Fibroblast of lung (primary cell): ENCODE measurements at regions not wholly inside any gene's neighbourhood (a gene's known extent, or its start where the extent isn't known, plus 50 kb on each side); places are given as distances from the start of the nearest gene placed in this dataset.
A peak's percentile ranks its signal among the peaks of the same experiment; 100 is the strongest.

Experiments
- DNase-seq, 2 donors: peaks; one replicate each; pipeline versions ENCODE4 v3.0.0 to v3.0.0-alpha.2; 2010; ENCODE audit warnings: low read depth in 2 of 2
- H2AFZ ChIP-seq: 2 replicates; pipeline ENCODE4 v1.5.1; 2012; ENCODE audit warnings: low read length, control low read depth, inconsistent platforms
- H3K27ac ChIP-seq: 2 replicates; pipeline ENCODE4 v1.5.1; 2011; ENCODE audit warnings: low read length, control low read depth; ENCODE audit not compliant: insufficient read depth
- H3K27me3 ChIP-seq: 2 replicates; pipeline ENCODE4 v1.5.1; 2011; ENCODE audit warnings: mild to moderate bottlenecking, low read length; ENCODE audit not compliant: control insufficient read depth, insufficient read depth
- H3K36me3 ChIP-seq: 2 replicates; pipeline ENCODE4 v1.5.1; 2011; ENCODE audit warnings: low read length; ENCODE audit not compliant: control insufficient read depth, insufficient read depth
- H3K4me1 ChIP-seq: 2 replicates; pipeline ENCODE4 v1.5.1; 2011; ENCODE audit warnings: low read length; ENCODE audit not compliant: control insufficient read depth, insufficient read depth; ENCODE audit errors: extremely low read depth
- H3K4me2 ChIP-seq: 2 replicates; pipeline ENCODE4 v1.5.1; 2011; ENCODE audit warnings: low read length, control low read depth; ENCODE audit not compliant: insufficient read depth; ENCODE audit errors: extremely low read depth
- H3K4me3 ChIP-seq, 4 experiments: fragments of 200-600 bp in 1 of 4; sonication (generic) in 1 of 4; replicated peaks in 1 of 4; 2 replicates each; pipeline ENCODE4 v1.5.1; 2011 to 2016; ENCODE audit warnings: low read length in 4 of 4, low read depth in 3 of 4, mild to moderate bottlenecking in 3 of 4, control low read depth in 2 of 4, inconsistent platforms in 1 of 4, mixed read lengths in 1 of 4; ENCODE audit not compliant: insufficient read depth in 1 of 4; ENCODE audit errors: control extremely low read depth in 1 of 4
- H3K79me2 ChIP-seq: 2 replicates; pipeline ENCODE4 v1.5.1; 2012; ENCODE audit warnings: mild to moderate bottlenecking, low read length, inconsistent platforms; ENCODE audit not compliant: control insufficient read depth, insufficient read depth
- H3K9ac ChIP-seq: 2 replicates; pipeline ENCODE4 v1.5.1; 2011; ENCODE audit warnings: mild to moderate bottlenecking, low read length, control low read depth; ENCODE audit not compliant: insufficient read depth
- H3K9me3 ChIP-seq: 2 replicates; pipeline ENCODE4 v1.5.1; 2012; ENCODE audit warnings: low read depth, low read length; ENCODE audit not compliant: control insufficient read depth, insufficient read depth
- H4K20me1 ChIP-seq: 2 replicates; pipeline ENCODE4 v1.5.1; 2011; ENCODE audit warnings: low read length; ENCODE audit not compliant: control insufficient read depth, insufficient read depth; ENCODE audit errors: extremely low read depth
- CTCF ChIP-seq, 2 donors: IDR thresholded peaks in 1 of 2; conservative IDR thresholded peaks in 1 of 2; 1 replicate in 1 of 2; 2 replicates in 1 of 2; pipeline ENCODE4 v1.5.1; 2011 to 2012; ENCODE audit warnings: low read length in 2 of 2, control low read depth in 1 of 2, inconsistent platforms in 1 of 2, low read depth in 1 of 2, mild to moderate bottlenecking in 1 of 2
- EZH2 ChIP-seq: IDR thresholded peaks from 2 replicates; pipeline ENCODE4 v1.5.1; 2012; ENCODE audit warnings: low read length, control low read depth, mild to moderate bottlenecking; ENCODE audit errors: missing control alignments

GRCh38 chr6:156030053-156030452 lies 574.4 kb upstream of the NOX3 start:
- no peak overlapping the region for H3K9ac ChIP-seq
- no peaks in the 10 kb centered on the region for H3K79me2 ChIP-seq
- TF ChIP-seq CTCF (conservative IDR thresholded peaks at IDR 0.05 in 1 of 2, IDR thresholded peaks at IDR 0.05 in 1 of 2; ENCODE audit: low read depth in 1 of 2, low read length in 2 of 2): no peak
- no peak for TF ChIP-seq EZH2
- DNase-seq: no peak
- H3K36me3 ChIP-seq: no peaks in the 10 kb centered on the region
- no peaks in the 10 kb centered on the region for H3K4me1 ChIP-seq
- no peak overlapping the region for H3K4me3 ChIP-seq
- no peaks in the 10 kb centered on the region for H3K27me3 ChIP-seq
- no peaks in the 10 kb centered on the region for H3K9me3 ChIP-seq
- no peak overlapping the region for H2AFZ ChIP-seq
- H3K4me2 ChIP-seq: no peak overlapping the region
- no peaks in the 10 kb centered on the region for H4K20me1 ChIP-seq
- H3K27ac ChIP-seq: no peak overlapping the region

- no peak for TF ChIP-seq CTCF (conservative IDR thresholded peaks at IDR 0.05 in 1 of 2, IDR thresholded peaks at IDR 0.05 in 1 of 2; ENCODE audit: low read depth in 1 of 2, low read length in 2 of 2)
- no peak for TF ChIP-seq EZH2
- DNase-seq: no peak
Measured at GRCh38 chr6:156029286-156029985, 573.8 kb upstream of the NOX3 start.

GRCh38 chr6:156028335-156029131 lies 572.9 kb upstream of the NOX3 start:
- H3K9me3 ChIP-seq: no peaks in the 10 kb centered on the region
- no peak overlapping the region for H3K27ac ChIP-seq
- H4K20me1 ChIP-seq: no peaks in the 10 kb centered on the region
- H3K4me3 ChIP-seq: no peak overlapping the region
- no peak overlapping the region for H3K4me2 ChIP-seq
- TF ChIP-seq CTCF (conservative IDR thresholded peaks at IDR 0.05 in 1 of 2, IDR thresholded peaks at IDR 0.05 in 1 of 2; ENCODE audit: low read depth in 1 of 2, low read length in 2 of 2) (no peak), EZH2 (no peak)
- H3K4me1 ChIP-seq: no peaks in the 10 kb centered on the region
- peak in 1 of 2 donors; percentile 5 for DNase-seq
- no peak overlapping the region for H3K9ac ChIP-seq
- no peaks in the 10 kb centered on the region for H3K36me3 ChIP-seq
- no peaks in the 10 kb centered on the region for H3K27me3 ChIP-seq
- H2AFZ ChIP-seq: no peak overlapping the region
- no peaks in the 10 kb centered on the region for H3K79me2 ChIP-seq

More at GRCh38 chr6:156029286-156029985, 573.8 kb upstream of the NOX3 start:
- Histone ChIP-seq H3K4me3 (no peak overlapping the region), H3K79me2 (no peaks in the 10 kb centered on the region), H3K4me1 (no peaks in the 10 kb centered on the region), H3K36me3 (no peaks in the 10 kb centered on the region), H4K20me1 (no peaks in the 10 kb centered on the region), H3K27ac (no peak overlapping the region), H3K4me2 (no peak overlapping the region), H2AFZ (no peak overlapping the region), H3K9ac (no peak overlapping the region), H3K9me3 (no peaks in the 10 kb centered on the region), H3K27me3 (no peaks in the 10 kb centered on the region)
